Stimulated activated CD8-positive, alpha-beta memory T cell treated with anti-CD3 and anti-CD28 coated beads, Interleukin-7, amount 100 ng/mL, for 24 hours (primary cell): ENCODE measurements at regions not wholly inside any gene's neighbourhood (a gene's known extent, or its start where the extent isn't known, plus 50 kb on each side); places are given as distances from the start of the nearest gene placed in this dataset.
"Not testable (repeated sequence)": the region's sequence is repeated elsewhere in the genome, so short reads cannot be mapped to it uniquely, and the experiment has no call there.

Experiments
- DNase-seq: peaks from one replicate; pipeline ENCODE4 v3.0.0-alpha.2; 2020; ENCODE audit warnings: low read depth

- DNase-seq, result not testable (repeated sequence)
Observed at GRCh38 chr15:20785151-20785936, 80.8 kb downstream of the POTEB2 start.

GRCh38 chr15:20783598-20784184 lies 82.4 kb downstream of the POTEB2 start:
- DNase-seq, result not testable (repeated sequence)

GRCh38 chr15:20775412-20775811 lies 90.7 kb downstream of the POTEB2 start:
- not testable (repeated sequence) for DNase-seq

- not testable (repeated sequence) for DNase-seq
Observed at GRCh38 chr15:20767943-20768342, 98.2 kb downstream of the POTEB2 start.

GRCh38 chr15:20762422-20762821 lies 103.7 kb downstream of the POTEB2 start:
- not testable (repeated sequence) for DNase-seq

- not testable (repeated sequence) for DNase-seq
Observed at GRCh38 chr15:20756440-20756839, 109.7 kb downstream of the POTEB2 start.

- peak; percentile 38 for DNase-seq
Observed at GRCh38 chr15:20755665-20756398, 110.3 kb downstream of the POTEB2 start.

- DNase-seq, result not testable (repeated sequence)
Observed at GRCh38 chr15:20733493-20733892, 132.6 kb downstream of the POTEB2 start.
